ENCODE measurements at regions not wholly inside any gene's neighbourhood (a gene's known extent, or its start where the extent isn't known, plus 50 kb on each side); places are given as distances from the start of the nearest gene placed in this dataset.

- Histone ChIP-seq H3K36me3 (ENCODE audit: control insufficient read depth in 4 of 4, insufficient read depth in 4 of 4, low read length in 4 of 4) (no peaks in the 10 kb centered on the region), H3K9ac (ENCODE audit: insufficient read depth in 1 of 2, low read length in 2 of 2) (no peak overlapping the region), H3K9me3 (ENCODE audit: control insufficient read depth in 4 of 4, insufficient read depth in 3 of 4, low read length in 3 of 4) (peaks cover 0 to 5% (median 0%) of the 10 kb centered on the region in 4 donors), H3K4me1 (ENCODE audit: control insufficient read depth in 5 of 5, insufficient read depth in 5 of 5, low read length in 5 of 5) (peaks cover 0 to 25% (median 0%) of the 10 kb centered on the region in 5 donors), H3K27me3 (ENCODE audit: control insufficient read depth in 3 of 3, insufficient read depth in 3 of 3, low read length in 2 of 3) (no peaks in the 10 kb centered on the region), H3K27ac (ENCODE audit: low read depth in 1 of 2, low read length in 1 of 2) (no peak overlapping the region), H3K4me3 (no peak overlapping the region)
- DNase-seq (no peak), ATAC-seq (ENCODE audit: insufficient read depth, low FRiP score) (no peak)
- 77 to 81% methylated on average over 11 of the region's 11 CpGs for WGBS, 2 donors
- TF ChIP-seq CTCF (IDR thresholded peaks at IDR 0.05; ENCODE audit: control extremely low read depth, extremely low read depth): no peak
Observed at GRCh38 chr9:89554307-89555035, 50.3 kb upstream of the GADD45G start.

- TF ChIP-seq CTCF (IDR thresholded peaks at IDR 0.05; ENCODE audit: control extremely low read depth, extremely low read depth): no peak
- ATAC-seq (ENCODE audit: insufficient read depth, low FRiP score): no peak
- Histone ChIP-seq H3K4me1 (ENCODE audit: control insufficient read depth in 5 of 5, insufficient read depth in 5 of 5, low read length in 5 of 5) (peaks cover 0 to 25% (median 0%) of the 10 kb centered on the region in 5 donors), H3K9ac (ENCODE audit: insufficient read depth in 1 of 2, low read length in 2 of 2) (no peak overlapping the region), H3K27ac (ENCODE audit: low read depth in 1 of 2, low read length in 1 of 2) (no peak overlapping the region), H3K27me3 (ENCODE audit: control insufficient read depth in 3 of 3, insufficient read depth in 3 of 3, low read length in 2 of 3) (no peaks in the 10 kb centered on the region), H3K4me3 (no peak overlapping the region), H3K36me3 (ENCODE audit: control insufficient read depth in 4 of 4, insufficient read depth in 4 of 4, low read length in 4 of 4) (no peaks in the 10 kb centered on the region), H3K9me3 (ENCODE audit: control insufficient read depth in 4 of 4, insufficient read depth in 3 of 4, low read length in 3 of 4) (peaks cover 0 to 3% (median 0%) of the 10 kb centered on the region in 4 donors)
- 91 to 94% methylated on average over 6 of the region's 6 CpGs for WGBS, 2 donors
- no peak for DNase-seq
Observed at GRCh38 chr9:89553451-89554010, 51.3 kb upstream of the GADD45G start.

- Histone ChIP-seq H3K4me1 (ENCODE audit: control insufficient read depth in 5 of 5, insufficient read depth in 5 of 5, low read length in 5 of 5) (peaks cover 0 to 14% (median 0%) of the 10 kb centered on the region in 5 donors), H3K36me3 (ENCODE audit: control insufficient read depth in 4 of 4, insufficient read depth in 4 of 4, low read length in 4 of 4) (no peaks in the 10 kb centered on the region), H3K27ac (ENCODE audit: low read depth in 1 of 2, low read length in 1 of 2) (no peak overlapping the region), H3K4me3 (no peak overlapping the region), H3K9ac (ENCODE audit: insufficient read depth in 1 of 2, low read length in 2 of 2) (no peak overlapping the region), H3K9me3 (ENCODE audit: control insufficient read depth in 4 of 4, insufficient read depth in 3 of 4, low read length in 3 of 4) (peaks cover 0 to 6% (median 0%) of the 10 kb centered on the region in 4 donors), H3K27me3 (ENCODE audit: control insufficient read depth in 3 of 3, insufficient read depth in 3 of 3, low read length in 2 of 3) (no peaks in the 10 kb centered on the region)
- ATAC-seq (ENCODE audit: insufficient read depth, low FRiP score) (no peak), DNase-seq (no peak)
- TF ChIP-seq CTCF (IDR thresholded peaks at IDR 0.05; ENCODE audit: control extremely low read depth, extremely low read depth): no peak
- 56 to 62% methylated on average over 9 of the region's 9 CpGs for WGBS, 2 donors
Observed at GRCh38 chr9:89550346-89550927, 52.5 kb upstream of the SEMA4D start.
